ENCODE measurements at regions not wholly inside any gene's neighbourhood (a gene's known extent, or its start where the extent isn't known, plus 50 kb on each side); places are given as distances from the start of the nearest gene placed in this dataset.
A peak's percentile ranks its signal among the peaks of the same experiment; 100 is the strongest.
"Not testable (repeated sequence)": the region's sequence is repeated elsewhere in the genome, so short reads cannot be mapped to it uniquely, and the experiment has no call there.

DNA sequence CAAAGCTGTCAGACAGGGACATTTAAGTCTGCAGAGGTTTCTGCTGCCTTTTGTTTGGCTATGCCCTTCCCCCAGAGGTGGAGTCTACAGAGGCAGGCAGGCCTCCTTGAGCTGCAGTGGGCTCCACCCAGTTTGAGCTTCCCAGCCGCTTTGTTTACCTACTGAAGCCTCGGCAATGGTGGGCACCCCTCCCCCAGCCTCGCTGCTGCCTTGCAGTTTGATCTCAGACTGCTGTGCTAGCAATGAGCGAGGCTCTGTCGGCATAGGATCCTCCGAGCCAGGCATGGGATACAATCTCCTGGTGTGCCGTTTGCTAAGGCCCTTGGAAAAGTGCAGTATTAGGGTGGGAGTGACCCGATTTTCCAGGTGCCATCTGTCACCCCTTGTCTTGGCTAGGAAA lies 149.4 kb upstream of the PGRMC2 start:
- not testable (repeated sequence) for DNase-seq

DNA sequence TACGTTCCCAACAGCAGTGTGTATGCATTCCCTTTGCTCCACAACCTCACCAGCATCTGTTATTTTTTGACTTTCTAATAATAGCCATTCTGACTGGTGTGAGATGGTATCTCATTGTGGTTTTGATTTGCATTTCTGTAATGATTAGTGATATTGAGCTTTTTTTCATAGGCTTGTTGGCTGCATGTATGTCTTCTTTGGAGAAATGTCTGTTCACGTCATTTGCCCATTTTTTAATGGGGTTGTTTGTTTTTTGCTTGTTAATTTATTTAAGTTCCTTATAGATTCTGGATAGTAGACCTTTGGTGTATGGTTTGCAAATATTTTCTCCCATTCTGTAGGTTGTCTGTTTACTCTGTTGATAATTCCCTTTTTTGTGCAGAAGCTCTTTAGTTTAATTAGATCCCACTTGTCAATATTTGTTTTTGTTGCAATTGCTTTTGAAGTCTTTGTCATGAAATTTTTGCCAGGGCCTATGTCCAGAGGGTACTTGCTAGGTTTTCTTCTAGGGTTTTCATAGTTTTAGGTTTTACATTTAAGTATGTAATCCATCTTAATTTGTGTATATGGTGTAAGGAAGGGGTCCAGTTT lies 141.5 kb upstream of the PGRMC2 start:
- DNase-seq = not testable (repeated sequence)

GRCh38 chr4:128428397-128428796 lies 140.8 kb upstream of the PGRMC2 start:
- no peak for DNase-seq

DNA sequence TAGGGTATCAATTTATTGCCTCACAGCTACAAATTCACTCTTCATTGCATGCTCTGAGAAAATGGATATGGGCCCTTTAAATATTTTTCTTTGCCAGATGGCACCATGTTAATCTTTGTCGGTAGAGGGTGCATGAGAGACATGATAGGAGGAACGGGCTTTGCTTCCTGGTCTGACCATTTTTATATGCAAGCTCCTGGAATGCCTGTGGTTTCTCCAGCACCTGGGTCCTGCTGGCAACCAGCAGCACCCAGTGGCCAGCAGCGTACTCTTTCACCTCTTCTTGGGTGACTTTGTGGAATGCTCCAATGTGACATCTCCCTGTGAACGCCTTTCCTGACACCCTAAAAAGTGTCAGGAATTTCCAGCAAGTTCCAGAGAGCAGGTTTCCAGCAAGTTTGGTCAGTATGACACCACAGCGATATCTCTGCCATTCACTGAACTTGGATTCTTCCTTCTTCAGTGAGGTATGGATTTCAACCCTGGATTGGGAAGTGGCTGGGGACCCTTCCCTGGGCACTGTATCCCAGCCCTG lies 140.3 kb upstream of the PGRMC2 start:
- DNase-seq = peak; percentile 55

DNA sequence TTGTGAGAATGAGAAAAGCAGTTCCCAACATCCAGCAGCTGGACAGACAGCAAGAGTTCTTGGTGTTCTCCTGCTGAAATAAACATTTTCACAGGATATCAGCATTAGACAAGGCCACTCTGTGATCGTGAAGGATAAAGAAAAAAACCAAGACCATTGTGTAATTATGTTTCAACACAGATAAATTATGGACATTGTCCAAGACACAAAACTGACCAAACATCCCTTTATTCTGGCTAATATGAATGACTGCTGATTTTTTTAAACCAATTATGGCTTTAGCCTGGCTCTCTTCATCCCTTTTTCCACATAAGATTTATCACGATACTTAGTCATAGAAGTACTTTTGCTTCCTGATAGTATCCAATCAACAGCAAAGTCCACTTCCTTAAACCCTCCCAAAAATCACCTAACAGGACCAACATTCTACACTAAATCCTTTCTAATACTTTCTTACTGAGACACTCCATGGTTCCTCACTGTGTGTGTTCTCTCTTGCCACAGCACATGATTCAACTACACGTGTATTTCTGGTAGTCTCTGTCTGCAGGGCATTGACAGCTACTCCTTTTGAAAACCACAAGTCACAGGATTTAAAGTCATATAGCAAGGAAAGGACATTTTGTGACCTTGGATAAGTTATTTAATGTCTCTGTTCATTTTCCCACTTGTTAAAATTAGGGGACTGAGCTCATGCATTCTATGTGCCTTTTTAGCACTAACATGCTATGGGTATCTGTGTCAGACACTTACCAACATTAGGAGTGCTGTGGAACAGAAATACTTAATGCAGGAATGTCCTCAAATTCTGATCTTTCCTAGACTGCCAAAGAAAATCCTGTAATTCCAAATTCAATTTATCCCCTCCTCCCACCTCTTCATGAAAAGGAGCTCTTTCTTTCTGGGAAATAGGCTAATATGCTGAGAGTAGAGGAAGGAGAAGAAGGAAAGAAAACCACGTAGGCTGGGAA lies 137.2 kb upstream of the PGRMC2 start:
- no peak for DNase-seq

- DNase-seq = not testable (repeated sequence)
These were observed 134.7 kb upstream of the PGRMC2 start for GRCh38 chr4:128422296-128422695.

GRCh38 chr4:128416921-128417320 lies 129.3 kb upstream of the PGRMC2 start:
- no peak for DNase-seq

DNA sequence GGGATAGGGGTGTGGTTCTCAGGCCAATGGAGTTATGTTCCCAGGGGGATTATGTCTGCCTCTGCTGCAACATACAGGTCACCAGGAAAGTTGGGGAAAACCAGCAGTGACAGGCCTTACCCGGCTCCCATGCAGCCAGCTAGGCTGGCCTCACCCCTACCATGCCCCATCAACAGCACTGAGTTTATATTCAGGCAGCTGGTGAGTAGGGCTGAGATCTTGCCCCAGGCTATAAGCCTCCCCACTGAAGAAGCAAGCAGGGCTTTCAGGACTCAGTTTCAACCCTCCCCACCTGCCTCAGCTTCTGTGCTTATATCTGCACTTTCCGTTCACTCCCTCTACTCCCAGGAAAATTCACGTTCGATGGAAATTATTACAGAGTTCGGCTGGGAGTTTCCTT lies 122.4 kb upstream of the PGRMC2 start:
- no peak for DNase-seq

GRCh38 chr4:128403586-128403985 lies 116.0 kb upstream of the PGRMC2 start:
- DNase-seq = no peak

DNA sequence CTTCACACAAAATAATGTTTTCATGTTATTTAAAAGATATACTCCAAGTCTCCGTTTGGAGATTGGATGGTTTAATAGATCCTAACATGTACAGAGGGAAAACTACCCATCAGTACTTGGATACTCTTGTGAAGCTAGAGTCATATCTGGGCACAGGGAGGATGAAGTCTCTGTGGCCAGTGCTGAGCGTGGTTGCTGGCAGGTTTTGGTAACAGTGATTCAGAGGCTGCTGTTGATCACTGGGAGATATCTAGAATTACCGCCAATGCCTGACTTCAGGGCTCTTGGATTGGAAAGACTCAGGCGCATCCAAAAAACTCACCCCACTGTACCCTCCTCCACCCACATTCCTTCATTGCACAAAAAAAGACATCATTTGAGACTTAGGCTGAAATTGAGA lies 107.2 kb upstream of the PGRMC2 start:
- no peak for DNase-seq

- peak; percentile 66 for DNase-seq
These were observed 105.6 kb upstream of the PGRMC2 start for GRCh38 chr4:128393101-128393704.

DNA sequence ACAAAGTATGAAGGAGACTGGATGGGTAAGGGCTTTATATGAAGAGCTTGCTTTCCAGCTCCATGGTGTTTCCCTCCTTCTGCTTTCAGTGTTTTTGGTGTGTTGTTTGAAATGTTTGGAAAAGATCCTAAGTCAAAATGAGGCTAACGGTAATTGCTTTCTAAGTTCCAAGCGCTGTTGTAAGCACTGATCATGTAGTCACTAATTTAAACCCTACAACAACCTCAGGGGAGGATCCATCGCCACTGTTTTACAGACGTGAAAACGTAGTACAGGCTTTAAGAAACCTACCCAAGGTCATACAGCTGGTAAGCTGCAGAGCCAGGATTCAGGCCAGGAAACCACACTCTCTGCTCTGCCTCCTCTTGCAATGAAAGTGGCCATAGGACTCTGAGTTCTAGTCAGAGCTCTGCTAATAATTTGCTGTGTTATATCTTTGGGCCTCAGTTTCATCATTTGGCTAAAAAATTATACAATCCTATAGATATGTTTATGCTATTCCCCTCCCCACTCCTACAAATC lies 102.9 kb upstream of the PGRMC2 start:
- DNase-seq = no peak

DNA sequence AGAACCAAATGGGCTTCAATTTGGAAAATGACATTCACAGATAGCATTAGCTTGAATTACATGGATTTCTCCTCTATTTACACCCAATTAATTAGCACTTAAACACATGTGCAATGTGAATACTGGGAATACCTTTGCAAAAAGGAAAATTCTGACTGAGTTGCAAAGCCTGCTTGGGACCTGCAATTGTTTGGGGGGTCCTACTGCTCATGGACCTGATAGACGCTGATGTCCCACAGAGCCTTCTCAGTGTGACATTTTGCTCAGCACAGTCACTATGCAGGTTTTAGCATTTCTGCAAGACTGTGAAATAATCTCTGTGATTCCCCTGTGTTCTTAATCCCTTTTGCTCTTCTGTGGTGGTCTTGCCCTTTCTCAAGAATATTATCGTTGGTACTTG lies 101.2 kb upstream of the PGRMC2 start:
- no peak for DNase-seq

GRCh38 chr4:128388352-128388630 lies 100.7 kb upstream of the PGRMC2 start:
- DNase-seq = no peak

DNA sequence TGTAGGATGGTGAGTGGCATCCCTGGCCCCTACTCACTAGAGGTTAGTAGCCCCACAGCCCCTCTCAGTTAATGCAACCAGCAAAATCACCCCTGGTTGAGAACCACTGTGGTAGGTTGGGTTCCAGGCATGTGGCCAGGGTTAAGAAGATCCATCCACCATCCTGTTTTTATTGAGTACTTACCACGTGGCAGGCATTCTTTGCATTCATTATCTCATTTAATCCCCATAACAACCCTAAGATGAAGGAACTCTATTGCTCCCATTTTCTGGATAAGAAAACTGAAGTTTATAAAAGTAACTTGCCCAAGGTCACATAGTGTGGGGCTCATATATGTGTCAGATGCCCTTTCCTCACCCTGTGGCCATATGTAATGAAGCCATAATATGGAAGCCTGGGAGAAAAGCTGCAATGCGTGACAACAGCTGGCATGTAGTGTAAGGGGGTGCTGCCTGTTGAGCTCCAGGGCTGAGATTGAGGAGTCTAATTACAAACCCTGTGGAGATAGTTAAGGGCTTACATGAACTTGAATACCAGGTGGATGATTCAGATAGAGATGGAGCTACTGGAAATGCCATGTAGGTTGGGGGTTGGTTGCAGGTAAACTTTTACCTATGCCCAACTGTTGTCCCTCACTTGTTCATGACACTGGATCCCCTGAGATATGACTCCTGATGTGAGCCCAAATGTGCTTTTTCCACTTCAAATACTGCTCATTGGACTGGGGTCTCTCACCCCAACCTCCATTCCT lies 100.2 kb upstream of the PGRMC2 start:
- DNase-seq = no peak

DNA sequence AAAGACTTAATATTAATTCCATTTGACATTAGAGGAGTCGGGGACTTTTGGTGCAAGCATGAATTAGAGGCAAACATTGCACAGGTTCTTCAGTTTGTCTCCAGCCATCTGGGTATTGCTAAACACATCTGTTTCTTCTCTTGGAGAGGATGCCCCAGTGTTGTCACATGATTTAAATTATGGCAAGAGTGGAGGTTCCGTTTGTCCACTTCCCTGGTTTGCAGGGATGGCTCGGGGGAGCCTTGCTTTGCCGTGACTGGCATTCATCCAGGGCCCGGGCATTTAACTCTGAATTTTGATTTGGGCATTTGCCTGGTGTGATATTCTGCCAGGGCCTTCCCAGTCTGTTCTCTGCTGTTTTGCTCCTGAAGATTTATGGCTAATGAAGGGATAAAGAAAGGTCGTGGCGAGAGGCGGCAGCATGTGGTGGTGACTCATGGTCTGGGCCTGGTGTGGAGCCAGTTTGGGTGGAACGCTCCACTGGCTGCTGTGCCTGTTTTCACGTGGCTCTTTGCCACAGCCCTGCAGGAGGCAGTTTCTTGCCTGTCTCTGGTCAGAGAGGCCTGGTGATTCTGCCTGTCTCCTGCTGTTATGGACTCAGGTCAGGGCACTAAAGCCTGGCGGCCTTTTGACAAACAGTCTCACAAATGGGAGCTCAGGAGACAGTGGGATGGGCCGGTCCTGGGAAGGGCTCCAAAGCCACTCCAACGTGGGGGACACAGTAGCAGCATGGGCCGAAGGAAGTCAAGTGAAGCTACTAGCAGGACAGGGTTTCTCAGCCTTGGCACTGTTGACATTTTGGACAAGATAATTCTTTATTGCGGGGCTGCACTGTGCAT lies 99.4 kb upstream of the PGRMC2 start:
- no peak for DNase-seq

GRCh38 chr4:128385683-128386304 lies 98.2 kb upstream of the PGRMC2 start:
- DNase-seq = no peak

- no peak for DNase-seq
These were observed 97.4 kb upstream of the PGRMC2 start for GRCh38 chr4:128384765-128385598.

- DNase-seq = no peak
These were observed 96.5 kb upstream of the PGRMC2 start for GRCh38 chr4:128384091-128384520.

Data from NCI-H510A (cell line).